HepG2 (cell line): ENCODE measurements at regions not wholly inside any gene's neighbourhood (a gene's known extent, or its start where the extent isn't known, plus 50 kb on each side); places are given as distances from the start of the nearest gene placed in this dataset.

ENCODE experiments used
- ATAC-seq: fragments of 200-7000 bp; cut with Tn5 transposase; 3 replicates; pipeline ENCODE4 v1.9.1; 2020; ENCODE audit warnings: mild to moderate bottlenecking, moderate library complexity
- BruUV-seq: library from RNA; stranded (reverse); fragments of 400-500 nt; replicated peaks from 2 replicates; lab custom pipeline; 2021; lab: Mats Ljungman, UMichigan
- CTCF ChIA-PET: fragments of 300-600 bp; formaldehyde crosslinking; extraction: SDS; loops from one replicate; lab custom pipeline; 2021; ENCODE audit warnings: low total read pairs, inconsistent platforms, low intra/inter-chr PET ratio; lab: Yijun Ruan, JAX
- POLR2A ChIA-PET: fragments of 350-600 bp; sonication (Branson Sonifier 250); formaldehyde crosslinking; loops from one replicate; lab custom pipeline; 2020; ENCODE audit warnings: antibody characterized with exemption, inconsistent platforms; lab: Yijun Ruan, JAX
- DNase-seq: peaks from one replicate; pipeline ENCODE4 v3.0.0-alpha.2; 2015; ENCODE audit warnings: low spot score
- FAIRE-seq: peaks from 3 replicates; lab custom pipeline; 2011; peaks lifted over from hg19 to GRCh38; lab: Jason Lieb, UNC
- H2AFZ ChIP-seq: one replicate; pipeline ENCODE4 v1.6.1; 2011; ENCODE audit warnings: low read length, inconsistent platforms
- H3K27ac ChIP-seq: fragments of 300-600 bp; 3 replicates; pipeline ENCODE4 v1.8.0; 2011; ENCODE audit warnings: mixed run types, mild to moderate bottlenecking, mixed read lengths, low read length, inconsistent platforms; ENCODE audit not compliant: insufficient read depth; ENCODE audit errors: extremely low read length
- H3K27me3 ChIP-seq, 2 experiments: fragments of 200-600 bp in 1 of 2; 2 replicates in 1 of 2; 3 replicates in 1 of 2; pipeline versions ENCODE4 v1.6.0 to v1.8.0; 2011; ENCODE audit warnings: low read length in 2 of 2, mild to moderate bottlenecking in 2 of 2, moderate library complexity in 2 of 2, inconsistent platforms in 1 of 2; ENCODE audit not compliant: insufficient read depth in 2 of 2, control insufficient read depth in 1 of 2
- H3K36me3 ChIP-seq, 2 experiments: fragments of 200-600 bp in 1 of 2; replicated peaks in 1 of 2; 2 replicates in 1 of 2; 3 replicates in 1 of 2; pipeline versions ENCODE4 v1.5.1 to v1.8.0; 2011; ENCODE audit warnings: low read length in 2 of 2, inconsistent platforms in 1 of 2; ENCODE audit not compliant: insufficient read depth in 2 of 2, control insufficient read depth in 1 of 2
- H3K4me1 ChIP-seq: 2 replicates; pipeline ENCODE4 v1.5.1; 2012; ENCODE audit warnings: low read length, inconsistent platforms; ENCODE audit not compliant: insufficient read depth
- H3K4me2 ChIP-seq: 2 replicates; pipeline ENCODE4 v1.6.0; 2011; ENCODE audit warnings: low read depth, low read length, inconsistent platforms
- H3K4me3 ChIP-seq, 3 experiments: fragments of 200-600 bp in 1 of 3; sonication (generic), shearing (Covaris generic) in 1 of 3; replicated peaks in 1 of 3; 2 replicates each; pipeline ENCODE4 v1.5.1; 2011 to 2016; ENCODE audit warnings: low read length in 3 of 3, inconsistent platforms in 2 of 3, low read depth in 2 of 3, mild to moderate bottlenecking in 2 of 3, control low read depth in 1 of 3, mixed read lengths in 1 of 3; ENCODE audit not compliant: insufficient read depth in 1 of 3
- H3K79me2 ChIP-seq: one replicate; pipeline ENCODE4 v1.6.1; 2011; ENCODE audit warnings: low read length, inconsistent platforms; ENCODE audit not compliant: insufficient read depth
- H3K9ac ChIP-seq: 2 replicates; pipeline ENCODE4 v1.6.0; 2011; ENCODE audit warnings: mild to moderate bottlenecking, low read depth, low read length, inconsistent platforms; ENCODE audit not compliant: insufficient read depth
- H3K9me3 ChIP-seq: 2 replicates; pipeline ENCODE4 v1.5.1; 2012; ENCODE audit warnings: mild to moderate bottlenecking, low read length
- H4K20me1 ChIP-seq: 2 replicates; pipeline ENCODE4 v1.6.0; 2011; ENCODE audit warnings: inconsistent platforms, mild to moderate bottlenecking, low read length, moderate library complexity; ENCODE audit not compliant: insufficient read depth
- DRAP1 ChIP-seq: IDR thresholded peaks from 2 replicates; pipeline ENCODE4 v1.6.1; 2016; ENCODE audit warnings: missing genetic modification reagents, missing compliant biosample characterization
- FOXO1 ChIP-seq: sonication (generic); formaldehyde crosslinking; IDR thresholded peaks from 2 replicates; pipeline ENCODE4 v1.4.0; 2020; ENCODE audit warnings: missing genetic modification reagents
- MED1 ChIP-seq: sonication (generic); formaldehyde crosslinking; IDR thresholded peaks from 2 replicates; pipeline ENCODE4 v1.4.0; 2020; ENCODE audit warnings: missing genetic modification reagents
- SAFB2 ChIP-seq: sonication (generic); formaldehyde crosslinking; IDR thresholded peaks from 2 replicates; pipeline ENCODE4 v1.5.1; 2020; ENCODE audit warnings: missing genetic modification reagents, low read depth, mild to moderate bottlenecking, borderline replicate concordance
- SIN3B ChIP-seq: fragments of 150-350 bp; IDR thresholded peaks from 2 replicates; pipeline ENCODE4 v1.6.1; 2014; ENCODE audit warnings: low read length
- TEAD2 ChIP-seq: sonication (generic); formaldehyde crosslinking; IDR thresholded peaks from 2 replicates; pipeline ENCODE4 v1.9.0; 2021; ENCODE audit warnings: missing genetic modification reagents
- ZNF142 ChIP-seq: sonication (generic); formaldehyde crosslinking; IDR thresholded peaks from 2 replicates; pipeline ENCODE4 v1.4.0; 2020; ENCODE audit warnings: missing genetic modification reagents
- ZNF225 ChIP-seq: sonication (generic); formaldehyde crosslinking; IDR thresholded peaks from 2 replicates; pipeline ENCODE4 v1.4.0; 2020; ENCODE audit warnings: mild to moderate bottlenecking, missing genetic modification reagents
- ZNF446 ChIP-seq: sonication (generic); formaldehyde crosslinking; IDR thresholded peaks from 2 replicates; pipeline ENCODE4 v1.5.0; 2020; ENCODE audit warnings: mild to moderate bottlenecking, missing genetic modification reagents
- ZNF510 ChIP-seq: sonication (generic); formaldehyde crosslinking; IDR thresholded peaks from 2 replicates; pipeline ENCODE4 v1.4.0; 2020; ENCODE audit warnings: low read depth, mild to moderate bottlenecking, missing genetic modification reagents
- ZNF740 ChIP-seq: sonication (generic); formaldehyde crosslinking; IDR thresholded peaks from 2 replicates; pipeline ENCODE4 v1.4.0; 2020; ENCODE audit warnings: missing genetic modification reagents
- ZNF772 ChIP-seq: sonication (generic); formaldehyde crosslinking; IDR thresholded peaks from 2 replicates; pipeline ENCODE4 v1.5.0; 2020; ENCODE audit warnings: mild to moderate bottlenecking, missing genetic modification reagents
- WGBS: methylation state at CpG from one replicate; pipeline ENCODE4 v1.1.6; 2017; ENCODE audit warnings: low lambda C conversion rate; 5-methylcytosine and 5-hydroxymethylcytosine counted together
- in situ Hi-C: cut with HindIII; loops from 2 replicates; pipeline ENCODE4 v1.10.0; 2017; ENCODE audit warnings: low pct_unique_long_range_greater_than_20kb; ENCODE audit not compliant: extremely low pct_ligation_motif_present
- intact Hi-C: fragments of 100-400 bp; cut with micrococcal nuclease; formaldehyde crosslinking; loops from one replicate; pipeline ENCODE4 v1.10.0; 2022; ENCODE audit not compliant: unreplicated experiment
- TF ChIP-seq, protein P1 (sequence below): sonication (generic); formaldehyde crosslinking; IDR thresholded peaks from 2 replicates; pipeline ENCODE4 v1.4.0; 2020; ENCODE audit warnings: missing genetic modification reagents, borderline replicate concordance
- TF ChIP-seq, protein P2 (sequence below), 2 experiments: sonication (generic) in 1 of 2; formaldehyde crosslinking in 1 of 2; IDR thresholded peaks; 2 replicates each; pipeline versions ENCODE4 v1.4.0 to v1.6.1; 2016 to 2020; ENCODE audit warnings: borderline replicate concordance in 1 of 2, low read depth in 1 of 2, mild to moderate bottlenecking in 1 of 2, missing genetic modification reagents in 1 of 2

GRCh38 chr10:36629476-36629875, 495.9 kb upstream of the ANKRD30A start:
- H4K20me1 ChIP-seq = no peaks in the 10 kb centered on the region
- H3K36me3 ChIP-seq = no peaks in the 10 kb centered on the region
- no peak overlapping the region for H3K4me2 ChIP-seq
- no peak overlapping the region for H3K4me3 ChIP-seq
- no peaks in the 10 kb centered on the region; a peak in 1 of 5 replicates for H3K27me3 ChIP-seq
- no peaks in the 10 kb centered on the region for H3K79me2 ChIP-seq
- BruUV-seq = no TSS peak
- H3K4me1 ChIP-seq = no peaks in the 10 kb centered on the region
- 0% methylated on average over 2 of the region's 2 CpGs for WGBS
- no peak for ATAC-seq
- ChIA-PET POLR2A (no interaction called here), CTCF (no interaction called here)
- intact Hi-C loops (no loop called here), in situ Hi-C loops (no loop called here)
- H3K9ac ChIP-seq = no peak overlapping the region
- FAIRE-seq = no peak
- no peaks in the 10 kb centered on the region for H3K9me3 ChIP-seq
- DNase-seq = no peak
- H3K27ac ChIP-seq = no peak overlapping the region
- no peak overlapping the region for H2AFZ ChIP-seq
- TF ChIP-seq ZNF772 (no peak), MED1 (CRISPR knock-in tag) (no peak), TEAD2 (CRISPR knock-in tag) (no peak), SIN3B (no peak), ZNF225 (no peak), ZNF740 (CRISPR knock-in tag) (no peak), ZNF446 (CRISPR knock-in tag) (no peak), FOXO1 (CRISPR knock-in tag) (no peak), ZNF142 (CRISPR knock-in tag) (no peak), ZNF510 (no peak), DRAP1 (CRISPR knock-in tag) (no peak), SAFB2 (no peak)
- TF ChIP-seq, protein P1, sequence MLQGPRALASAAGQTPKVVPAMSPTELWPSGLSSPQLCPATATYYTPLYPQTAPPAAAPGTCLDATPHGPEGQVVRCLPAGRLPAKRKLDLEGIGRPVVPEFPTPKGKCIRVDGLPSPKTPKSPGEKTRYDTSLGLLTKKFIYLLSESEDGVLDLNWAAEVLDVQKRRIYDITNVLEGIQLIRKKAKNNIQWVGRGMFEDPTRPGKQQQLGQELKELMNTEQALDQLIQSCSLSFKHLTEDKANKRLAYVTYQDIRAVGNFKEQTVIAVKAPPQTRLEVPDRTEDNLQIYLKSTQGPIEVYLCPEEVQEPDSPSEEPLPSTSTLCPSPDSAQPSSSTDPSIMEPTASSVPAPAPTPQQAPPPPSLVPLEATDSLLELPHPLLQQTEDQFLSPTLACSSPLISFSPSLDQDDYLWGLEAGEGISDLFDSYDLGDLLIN (CRISPR knock-in tag) = no peak
- TF ChIP-seq, protein P2, sequence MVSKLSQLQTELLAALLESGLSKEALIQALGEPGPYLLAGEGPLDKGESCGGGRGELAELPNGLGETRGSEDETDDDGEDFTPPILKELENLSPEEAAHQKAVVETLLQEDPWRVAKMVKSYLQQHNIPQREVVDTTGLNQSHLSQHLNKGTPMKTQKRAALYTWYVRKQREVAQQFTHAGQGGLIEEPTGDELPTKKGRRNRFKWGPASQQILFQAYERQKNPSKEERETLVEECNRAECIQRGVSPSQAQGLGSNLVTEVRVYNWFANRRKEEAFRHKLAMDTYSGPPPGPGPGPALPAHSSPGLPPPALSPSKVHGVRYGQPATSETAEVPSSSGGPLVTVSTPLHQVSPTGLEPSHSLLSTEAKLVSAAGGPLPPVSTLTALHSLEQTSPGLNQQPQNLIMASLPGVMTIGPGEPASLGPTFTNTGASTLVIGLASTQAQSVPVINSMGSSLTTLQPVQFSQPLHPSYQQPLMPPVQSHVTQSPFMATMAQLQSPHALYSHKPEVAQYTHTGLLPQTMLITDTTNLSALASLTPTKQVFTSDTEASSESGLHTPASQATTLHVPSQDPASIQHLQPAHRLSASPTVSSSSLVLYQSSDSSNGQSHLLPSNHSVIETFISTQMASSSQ (IDR thresholded peaks at IDR 0.05; ENCODE audit: low read depth) = no peak
- TF ChIP-seq, protein P2 (CRISPR knock-in tag; IDR thresholded peaks at IDR 0.05; ENCODE audit: borderline replicate concordance) = no peak
